Muscle of leg (tissue), 3 donors: ENCODE measurements at regions not wholly inside any gene's neighbourhood (a gene's known extent, or its start where the extent isn't known, plus 50 kb on each side); places are given as distances from the start of the nearest gene placed in this dataset.

Experiments used
- DNase-seq: peaks from one replicate; pipeline ENCODE4 v3.0.0; 2013
- H3K27ac ChIP-seq: one replicate; pipeline ENCODE4 v1.5.1; 2013; ENCODE audit warnings: mild to moderate bottlenecking, low read length, control low read depth
- H3K27me3 ChIP-seq: one replicate; pipeline ENCODE4 v1.6.1; 2013; ENCODE audit warnings: low read length; ENCODE audit not compliant: control insufficient read depth, insufficient read depth
- H3K36me3 ChIP-seq: one replicate; pipeline ENCODE4 v1.6.1; 2013; ENCODE audit warnings: low read length; ENCODE audit not compliant: control insufficient read depth, insufficient read depth
- H3K4me1 ChIP-seq: one replicate; pipeline ENCODE4 v1.6.1; 2013; ENCODE audit warnings: low read length; ENCODE audit not compliant: control insufficient read depth, insufficient read depth
- H3K4me3 ChIP-seq: one replicate; pipeline ENCODE4 v1.5.1; 2013; ENCODE audit warnings: low read length, control low read depth
- H3K9me3 ChIP-seq: replicated peaks from 2 replicates; pipeline ENCODE4 v1.6.1; 2013; ENCODE audit warnings: low read depth, low read length; ENCODE audit not compliant: control insufficient read depth
- WGBS: methylation state at CpG from one replicate; pipeline ENCODE4 v1.1.5; 2013; ENCODE audit warnings: missing lambda C conversion rate; ENCODE audit not compliant: insufficient coverage; 5-methylcytosine and 5-hydroxymethylcytosine counted together

DNA sequence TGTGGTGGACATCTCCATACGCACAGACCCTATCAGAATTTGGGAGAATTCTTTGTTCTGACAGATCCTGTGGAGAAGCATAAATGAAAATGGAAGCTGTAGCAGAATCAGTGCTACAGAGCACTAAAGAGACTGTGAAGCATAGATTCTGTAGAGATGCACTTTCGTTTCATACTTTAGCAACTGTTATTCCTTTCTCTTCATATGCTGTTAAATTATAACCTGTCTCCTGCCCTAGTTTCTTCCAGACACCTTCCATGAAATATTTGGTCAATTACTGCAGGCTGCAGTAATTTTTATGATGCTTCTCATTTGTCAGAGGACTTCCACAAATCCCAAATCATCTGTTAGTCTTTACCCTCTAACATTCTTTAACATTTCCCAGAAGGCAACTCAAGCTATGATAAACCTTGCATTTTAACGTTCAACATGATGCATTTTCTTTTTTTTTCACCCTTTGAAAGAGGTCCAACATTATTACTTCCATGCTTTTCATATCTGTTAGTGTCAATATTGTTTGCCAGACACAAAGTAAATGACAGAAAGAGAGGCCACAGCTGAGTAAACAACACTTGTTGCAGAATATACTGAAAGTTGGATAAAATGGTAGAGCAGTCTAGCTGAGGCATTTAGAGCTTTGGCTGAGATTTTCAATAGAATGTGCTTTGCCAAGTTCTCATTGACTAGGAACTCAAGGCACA lies 412.7 kb downstream of the LMO7 start:
- Histone ChIP-seq H3K36me3 (no peaks in the 10 kb centered on the region), H3K27me3 (no peaks in the 10 kb centered on the region), H3K4me3 (no peak overlapping the region), H3K9me3 (no peaks in the 10 kb centered on the region), H3K4me1 (peaks cover 2% of the 10 kb centered on the region), H3K27ac (peak overlapping the region; percentile 9)
- peak; percentile 86 for DNase-seq
- WGBS: no CpG with 5 or more reads among the region's 3 CpGs

DNA sequence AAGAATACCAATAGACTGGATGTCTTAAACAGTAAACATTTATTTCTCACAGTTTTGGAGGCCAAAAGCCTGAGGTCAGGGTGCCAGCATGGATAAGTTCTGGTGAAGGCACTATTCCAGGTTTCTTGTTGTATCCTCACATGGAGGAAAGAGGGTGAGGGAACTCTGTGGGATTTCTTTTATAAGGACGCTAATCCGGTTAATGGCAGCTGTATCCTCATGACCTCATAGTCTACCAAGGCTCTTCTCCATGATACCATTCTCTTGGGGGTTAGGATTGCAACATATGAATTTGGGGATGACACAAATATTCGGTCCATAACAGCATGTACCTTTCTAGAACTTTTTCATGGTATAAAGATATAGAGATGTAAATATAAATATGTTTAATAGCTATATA lies 412.0 kb downstream of the LMO7 start:
- H3K27me3 ChIP-seq: no peaks in the 10 kb centered on the region
- DNase-seq: peak; percentile 54
- WGBS: no CpG with 5 or more reads among the region's 3 CpGs

DNA sequence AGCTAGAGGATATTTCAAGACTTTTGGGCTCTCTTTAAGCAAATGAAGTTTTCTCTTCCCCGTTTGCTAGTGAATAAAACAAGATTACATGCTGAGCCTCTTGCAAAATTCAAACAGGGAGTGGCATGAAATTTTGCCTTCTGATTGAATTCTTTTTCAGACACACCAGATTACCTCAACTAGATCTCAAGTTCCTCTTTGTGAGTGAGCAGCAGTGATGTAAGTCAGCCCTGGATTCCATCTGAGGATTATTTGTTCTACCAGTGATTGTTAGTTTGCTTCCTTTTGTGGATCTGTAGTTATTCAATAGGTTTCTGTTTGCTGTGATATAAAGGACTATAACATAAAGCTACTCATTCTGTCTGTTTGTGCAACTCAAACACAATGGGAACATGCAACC lies 407.7 kb downstream of the LMO7 start:
- H3K4me1 ChIP-seq: peaks cover 2% of the 10 kb centered on the region
- H3K9me3 ChIP-seq: peaks cover 2% of the 10 kb centered on the region
- H3K36me3 ChIP-seq: no peaks in the 10 kb centered on the region
- H3K27ac ChIP-seq: no peak overlapping the region
- whole genome bisulfite sequencing: 33% methylated on average over 1 of the region's 1 CpG
- H3K27me3 ChIP-seq: no peaks in the 10 kb centered on the region
- DNase-seq: peak; percentile 26
- H3K4me3 ChIP-seq: no peak overlapping the region

More for the DNA sequence above, 412.0 kb downstream of the LMO7 start:
- H3K36me3 ChIP-seq: no peaks in the 10 kb centered on the region
- H3K27ac ChIP-seq: peak overlapping the region; percentile 9
- H3K4me1 ChIP-seq: peaks cover 2% of the 10 kb centered on the region
- H3K4me3 ChIP-seq: no peak overlapping the region
- H3K9me3 ChIP-seq: no peaks in the 10 kb centered on the region

DNA sequence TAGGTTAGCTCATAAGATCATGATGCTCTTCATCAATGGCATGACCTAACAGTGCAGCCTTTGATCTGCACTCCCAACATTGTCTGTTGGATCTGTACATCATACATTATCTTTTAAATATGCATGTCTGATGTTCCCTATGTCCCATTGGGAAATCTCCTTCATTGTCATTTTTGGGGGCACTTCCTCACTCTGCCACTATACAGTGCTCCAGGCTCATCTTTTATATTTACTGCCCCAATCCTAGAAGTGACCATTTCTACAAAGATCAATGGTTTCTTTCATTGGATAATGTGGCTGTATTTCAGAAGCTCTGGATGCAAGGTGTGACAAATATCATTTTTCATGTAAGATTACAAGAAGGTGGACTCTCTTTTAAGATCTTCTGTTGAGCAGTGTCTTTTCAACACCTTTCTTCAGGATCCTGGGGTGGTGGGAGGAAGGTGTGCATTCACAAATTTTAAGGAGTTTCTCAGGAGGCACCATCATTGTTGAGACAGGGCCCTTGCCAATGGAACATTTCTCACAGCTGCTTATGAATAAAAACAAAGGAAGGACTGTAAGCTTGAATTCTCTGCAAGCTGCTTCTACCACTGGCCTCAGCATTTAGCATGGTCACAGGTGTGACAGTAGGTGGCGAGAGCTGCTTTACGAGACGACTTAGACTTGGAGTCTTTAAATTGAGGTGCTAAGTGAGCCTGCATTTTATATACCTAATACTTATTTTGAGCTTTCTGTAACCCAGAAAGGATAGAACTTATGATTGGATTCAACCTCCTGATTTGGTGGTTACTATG lies 403.0 kb downstream of the LMO7 start:
- no peak for DNase-seq
- WGBS: no CpG with 5 or more reads among the region's 3 CpGs
- H3K27ac ChIP-seq: no peak overlapping the region
- no peaks in the 10 kb centered on the region for H3K36me3 ChIP-seq
- H3K9me3 ChIP-seq: peaks cover 2% of the 10 kb centered on the region
- no peaks in the 10 kb centered on the region for H3K27me3 ChIP-seq
- no peak overlapping the region for H3K4me3 ChIP-seq
- no peaks in the 10 kb centered on the region for H3K4me1 ChIP-seq

DNA sequence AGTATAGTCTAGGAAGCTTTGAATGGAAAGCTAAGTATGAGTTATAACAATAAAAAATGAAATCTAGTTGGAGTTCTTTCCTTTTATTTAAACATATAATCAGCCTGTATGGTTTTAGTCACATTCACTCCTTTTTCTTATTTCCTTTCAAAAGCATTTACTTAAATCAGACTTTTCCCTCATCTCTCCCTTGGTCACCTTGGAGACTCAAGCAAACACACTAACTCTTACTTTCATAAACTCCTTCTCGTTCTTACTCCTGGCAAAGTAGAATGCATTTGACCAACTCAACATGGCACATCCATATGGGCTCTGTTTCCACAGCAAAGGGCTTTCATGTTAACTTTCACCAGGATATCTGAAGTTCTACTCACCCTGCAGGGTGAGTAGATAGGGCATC lies 400.0 kb downstream of the LMO7 start:
- WGBS: no CpG with 5 or more reads among the region's 1 CpG
- Histone ChIP-seq H3K27me3 (no peaks in the 10 kb centered on the region), H3K9me3 (no peaks in the 10 kb centered on the region), H3K27ac (no peak overlapping the region), H3K4me3 (no peak overlapping the region), H3K4me1 (no peaks in the 10 kb centered on the region), H3K36me3 (no peaks in the 10 kb centered on the region)
- DNase-seq: no peak

DNA sequence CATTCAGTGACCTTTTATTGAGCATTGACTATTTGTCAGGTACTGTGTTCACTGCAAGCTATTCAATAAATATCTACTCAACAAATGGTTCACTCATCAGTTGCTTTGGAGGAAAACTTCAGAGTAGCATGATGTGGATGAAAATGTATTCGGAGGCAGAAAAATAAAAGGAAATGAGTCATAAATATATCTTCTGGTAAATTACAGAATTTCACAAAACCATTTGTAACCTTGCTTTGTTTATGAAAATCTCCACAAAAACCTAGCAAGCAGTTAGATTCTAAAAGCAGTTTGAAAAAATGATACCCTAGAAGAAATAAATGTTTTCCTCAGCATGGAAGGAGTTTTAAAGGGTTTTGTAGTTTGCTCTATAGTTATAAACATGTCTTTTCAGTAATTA lies 399.6 kb downstream of the LMO7 start:
- H3K4me1 ChIP-seq: no peaks in the 10 kb centered on the region
- H3K9me3 ChIP-seq: no peaks in the 10 kb centered on the region
- DNase-seq: no peak
- no peaks in the 10 kb centered on the region for H3K36me3 ChIP-seq
- no peaks in the 10 kb centered on the region for H3K27me3 ChIP-seq
- H3K4me3 ChIP-seq: no peak overlapping the region
- H3K27ac ChIP-seq: no peak overlapping the region
- no CpG with 5 or more reads among the region's 1 CpG for WGBS

DNA sequence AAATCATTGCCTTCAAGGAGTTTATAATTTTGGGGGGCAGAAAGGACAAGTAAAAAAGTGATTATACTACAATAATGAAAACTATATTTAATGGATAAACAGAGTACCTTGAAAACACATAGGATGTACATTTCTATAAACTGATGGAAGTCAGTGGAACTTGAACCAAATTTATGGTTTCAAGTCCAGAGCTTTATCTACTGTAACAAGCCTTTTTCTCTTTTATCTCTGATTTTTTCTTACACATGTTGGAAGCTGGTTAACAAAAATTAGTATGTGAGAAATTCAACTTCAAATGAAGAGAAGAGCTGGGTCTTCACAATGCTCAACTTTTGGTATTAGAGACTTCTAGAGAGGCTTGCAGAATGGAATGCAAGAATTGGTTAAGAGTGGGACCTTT lies 393.6 kb downstream of the LMO7 start:
- Histone ChIP-seq H3K4me1 (no peaks in the 10 kb centered on the region), H3K4me3 (no peak overlapping the region), H3K27ac (no peak overlapping the region), H3K9me3 (no peaks in the 10 kb centered on the region), H3K36me3 (no peaks in the 10 kb centered on the region), H3K27me3 (no peaks in the 10 kb centered on the region)
- DNase-seq: no peak

DNA sequence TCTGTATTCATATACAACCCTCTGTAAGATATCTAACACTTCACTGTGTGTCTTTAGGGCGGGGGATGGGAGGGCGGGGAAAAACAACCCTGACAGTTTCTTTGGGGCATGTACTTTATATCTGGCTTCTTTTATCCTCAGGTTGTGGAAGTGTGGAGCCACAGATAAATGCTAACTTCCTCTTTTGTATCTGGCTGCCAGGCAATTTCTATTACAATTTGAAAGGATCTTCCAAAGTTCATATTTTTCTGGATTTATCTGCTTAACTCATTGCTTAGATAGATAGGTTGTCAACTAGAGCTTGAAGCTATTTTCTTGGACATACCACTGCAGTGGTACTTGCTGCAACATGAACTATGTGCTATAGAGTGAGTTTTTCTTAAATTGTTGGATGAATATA lies 393.0 kb downstream of the LMO7 start:
- DNase-seq: no peak
- H3K4me3 ChIP-seq: no peak overlapping the region
- H3K27me3 ChIP-seq: no peaks in the 10 kb centered on the region
- H3K36me3 ChIP-seq: no peaks in the 10 kb centered on the region
- H3K9me3 ChIP-seq: no peaks in the 10 kb centered on the region
- H3K4me1 ChIP-seq: no peaks in the 10 kb centered on the region
- no CpG with 5 or more reads among the region's 2 CpGs for WGBS
- no peak overlapping the region for H3K27ac ChIP-seq

DNA sequence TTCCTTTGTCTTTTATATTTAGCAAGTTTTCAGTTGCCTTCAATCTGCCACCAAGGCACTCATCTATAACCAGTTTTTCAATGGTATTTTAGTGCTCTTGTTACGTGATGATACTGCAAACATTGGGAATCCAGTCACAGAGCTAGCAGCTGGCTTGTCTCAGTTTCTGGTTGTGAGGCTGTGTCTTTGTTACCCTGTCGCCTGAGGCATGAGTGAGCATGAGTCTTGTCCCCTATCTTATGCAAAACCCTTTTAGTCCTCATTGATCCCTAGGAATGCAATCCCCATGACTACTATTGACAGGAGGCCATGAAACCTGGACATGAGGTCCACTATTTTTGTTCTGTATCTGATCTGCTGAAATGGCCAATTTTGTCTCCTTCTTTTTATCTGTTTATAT lies 391.0 kb downstream of the LMO7 start:
- Histone ChIP-seq H3K36me3 (no peaks in the 10 kb centered on the region), H3K27me3 (no peaks in the 10 kb centered on the region), H3K27ac (no peak overlapping the region), H3K4me3 (no peak overlapping the region), H3K4me1 (no peaks in the 10 kb centered on the region), H3K9me3 (no peaks in the 10 kb centered on the region)
- WGBS: 63% methylated on average over 1 of the region's 2 CpGs
- DNase-seq: no peak

DNA sequence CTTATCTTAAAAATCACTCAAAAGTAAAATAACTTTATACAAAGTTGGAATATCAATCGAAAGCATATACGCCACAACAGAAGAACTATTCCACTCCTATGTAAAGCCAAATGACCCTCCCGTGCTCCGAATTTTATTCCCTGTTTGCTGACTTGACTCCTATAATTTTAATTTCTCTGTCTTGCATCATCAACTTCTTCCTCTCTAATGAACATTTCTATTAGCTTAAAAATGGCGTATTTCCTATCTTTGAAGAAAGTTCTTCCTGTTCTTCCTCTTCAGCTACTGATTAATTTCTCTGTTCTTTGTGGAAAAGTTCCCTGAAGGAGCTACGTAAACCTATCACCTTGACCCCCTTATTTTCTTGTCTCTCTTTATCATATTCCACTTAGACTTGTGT lies 389.3 kb downstream of the LMO7 start:
- H3K4me3 ChIP-seq: no peak overlapping the region
- H3K4me1 ChIP-seq: no peaks in the 10 kb centered on the region
- H3K27me3 ChIP-seq: no peaks in the 10 kb centered on the region
- no peaks in the 10 kb centered on the region for H3K9me3 ChIP-seq
- no peak overlapping the region for H3K27ac ChIP-seq
- WGBS: 100% methylated on average over 4 of the region's 6 CpGs
- no peaks in the 10 kb centered on the region for H3K36me3 ChIP-seq
- no peak for DNase-seq
